Naive thymus-derived CD4-positive, alpha-beta T cell (primary cell): ENCODE measurements at regions not wholly inside any gene's neighbourhood (a gene's known extent, or its start where the extent isn't known, plus 50 kb on each side); places are given as distances from the start of the nearest gene placed in this dataset.

Experiments used
- ATAC-seq: fragments of 150-1000 bp; cut with Tn5 transposase; 2 replicates; pipeline ENCODE4 v1.10.0; 2021; ENCODE audit warnings: mild to moderate bottlenecking, moderate library complexity
- CTCF ChIA-PET: fragments of 350-600 bp; sonication (Branson Sonifier 250); formaldehyde crosslinking; loops from one replicate; lab custom pipeline; 2021; ENCODE audit warnings: antibody characterized with exemption; lab: Charles Lee
- POLR2A ChIA-PET: fragments of 350-600 bp; sonication (Branson Sonifier 250); formaldehyde crosslinking; loops from one replicate; lab custom pipeline; 2021; ENCODE audit warnings: antibody characterized with exemption, inconsistent platforms; lab: Charles Lee
- DNase-seq, 9 donors: peaks; one replicate each; pipeline versions ENCODE4 v3.0.0 to v3.0.0-alpha.2; 2020 to 2022; ENCODE audit warnings: mixed read lengths in 1 of 9
- H3K27ac ChIP-seq: one replicate; pipeline ENCODE4 v1.7.0; 2013; ENCODE audit warnings: mild to moderate bottlenecking, low read depth, low read length, moderate library complexity
- H3K27me3 ChIP-seq, 2 donors: one replicate each; pipeline ENCODE4 v1.7.0; 2013; ENCODE audit warnings: low read length in 2 of 2, mild to moderate bottlenecking in 2 of 2, moderate library complexity in 2 of 2; ENCODE audit not compliant: control insufficient read depth in 2 of 2, insufficient read depth in 2 of 2
- H3K36me3 ChIP-seq, 3 experiments: 1 replicate in 2 of 3; 2 replicates in 1 of 3; pipeline ENCODE4 v1.7.0; 2013; ENCODE audit warnings: low read length in 3 of 3, mild to moderate bottlenecking in 3 of 3, moderate library complexity in 1 of 3; ENCODE audit not compliant: insufficient read depth in 3 of 3, control insufficient read depth in 2 of 3
- H3K4me1 ChIP-seq, 2 donors: one replicate each; pipeline ENCODE4 v1.7.0; 2013; ENCODE audit warnings: low read length in 2 of 2, mild to moderate bottlenecking in 2 of 2, moderate library complexity in 1 of 2; ENCODE audit not compliant: control insufficient read depth in 2 of 2, insufficient read depth in 2 of 2
- H3K4me3 ChIP-seq: 2 replicates; pipeline ENCODE4 v1.7.0; 2013; ENCODE audit warnings: mild to moderate bottlenecking, low read length
- H3K9me3 ChIP-seq, 3 experiments: 1 replicate in 2 of 3; 2 replicates in 1 of 3; pipeline ENCODE4 v1.7.0; 2013; ENCODE audit warnings: low read length in 3 of 3; ENCODE audit not compliant: control insufficient read depth in 2 of 3
- H3K27ac Mint-ChIP-seq, 9 donors: one replicate each; pipeline ENCODE4 v1.8.0; 2020 to 2022; ENCODE audit warnings: mixed read lengths in 9 of 9, mild to moderate bottlenecking in 8 of 9, moderate library complexity in 5 of 9, inconsistent platforms in 2 of 9
- H3K27me3 Mint-ChIP-seq, 5 donors: one replicate each; pipeline ENCODE4 v1.8.0; 2021 to 2022; ENCODE audit warnings: mixed read lengths in 5 of 5, mild to moderate bottlenecking in 1 of 5
- H3K36me3 Mint-ChIP-seq, 5 donors: one replicate each; pipeline ENCODE4 v1.8.0; 2020 to 2022; ENCODE audit warnings: mixed read lengths in 5 of 5, mild to moderate bottlenecking in 3 of 5, inconsistent platforms in 1 of 5
- H3K4me1 Mint-ChIP-seq, 7 donors: one replicate each; pipeline ENCODE4 v1.8.0; 2020 to 2022; ENCODE audit warnings: mixed read lengths in 7 of 7, mild to moderate bottlenecking in 3 of 7, inconsistent platforms in 1 of 7
- H3K4me3 Mint-ChIP-seq, 10 donors: one replicate each; pipeline ENCODE4 v1.8.0; 2020 to 2022; ENCODE audit warnings: mild to moderate bottlenecking in 10 of 10, mixed read lengths in 10 of 10, moderate library complexity in 6 of 10, inconsistent platforms in 2 of 10
- H3K9me3 Mint-ChIP-seq, 11 donors: one replicate each; pipeline ENCODE4 v1.8.0; 2020 to 2022; ENCODE audit warnings: mixed read lengths in 11 of 11, mild to moderate bottlenecking in 4 of 11, inconsistent platforms in 1 of 11, moderate library complexity in 1 of 11
- intact Hi-C, 2 donors: fragments of 100-400 bp; cut with micrococcal nuclease; formaldehyde crosslinking; loops; one replicate each; pipeline ENCODE4 v1.15.1; 2023

- no peaks in the 10 kb centered on the region for H3K4me1 ChIP-seq
- intact Hi-C loops: no loop called here
- no peaks in the 10 kb centered on the region for H3K9me3 ChIP-seq
- Mint-ChIP-seq H3K27me3 (peaks cover 5 to 47% (median 34%) of the 10 kb centered on the region in 5 donors), H3K9me3 (peaks cover 0 to 12% (median 1%) of the 10 kb centered on the region in 11 donors), H3K4me3 (no peak overlapping the region), H3K36me3 (peaks cover 0 to 6% (median 0%) of the 10 kb centered on the region in 5 donors), H3K27ac (no peak overlapping the region), H3K4me1 (no peaks in the 10 kb centered on the region)
- H3K27me3 ChIP-seq: no peaks in the 10 kb centered on the region
- no peak overlapping the region for H3K27ac ChIP-seq
- H3K4me3 ChIP-seq: no peak overlapping the region
- CTCF ChIA-PET: no interaction called here
- no peaks in the 10 kb centered on the region for H3K36me3 ChIP-seq
- POLR2A ChIA-PET: no interaction called here
- no peak for DNase-seq
- ATAC-seq: no peak
Measured at GRCh38 chr21:41638201-41638790, 128.6 kb downstream of the RIPK4 start.

- no peak overlapping the region for H3K4me3 Mint-ChIP-seq
- H3K27me3 ChIP-seq: no peaks in the 10 kb centered on the region
- peaks cover 0 to 6% (median 0%) of the 10 kb centered on the region in 5 donors for H3K36me3 Mint-ChIP-seq
- H3K4me1 ChIP-seq: no peaks in the 10 kb centered on the region
- no peaks in the 10 kb centered on the region for H3K9me3 ChIP-seq
- H3K27ac ChIP-seq: no peak overlapping the region
- peaks cover 0 to 12% (median 1%) of the 10 kb centered on the region in 11 donors for H3K9me3 Mint-ChIP-seq
- H3K4me3 ChIP-seq: no peak overlapping the region
- H3K4me1 Mint-ChIP-seq: no peaks in the 10 kb centered on the region
- H3K36me3 ChIP-seq: no peaks in the 10 kb centered on the region
- no peak overlapping the region for H3K27ac Mint-ChIP-seq
- peaks cover 5 to 40% (median 23%) of the 10 kb centered on the region in 5 donors for H3K27me3 Mint-ChIP-seq
- ChIA-PET POLR2A (no interaction called here), CTCF (no interaction called here)
- DNase-seq: no peak
- ATAC-seq: no peak
- intact Hi-C loops: no loop called here
Measured at GRCh38 chr21:41636636-41637630, 129.0 kb upstream of the TMPRSS2 start.

GRCh38 chr21:41635874-41636273 lies 127.9 kb upstream of the TMPRSS2 start:
- Histone ChIP-seq H3K4me1 (no peaks in the 10 kb centered on the region), H3K4me3 (no peak overlapping the region), H3K36me3 (no peaks in the 10 kb centered on the region), H3K9me3 (no peaks in the 10 kb centered on the region), H3K27ac (no peak overlapping the region), H3K27me3 (no peaks in the 10 kb centered on the region)
- peaks cover 0 to 12% (median 1%) of the 10 kb centered on the region in 11 donors for H3K9me3 Mint-ChIP-seq
- H3K4me1 Mint-ChIP-seq: no peaks in the 10 kb centered on the region
- H3K4me3 Mint-ChIP-seq: no peak overlapping the region
- POLR2A ChIA-PET: no interaction called here
- H3K27me3 Mint-ChIP-seq: peaks cover 0 to 37% (median 20%) of the 10 kb centered on the region in 5 donors
- no peak for ATAC-seq
- peaks cover 0 to 6% (median 0%) of the 10 kb centered on the region in 5 donors for H3K36me3 Mint-ChIP-seq
- intact Hi-C loops: no loop called here
- no peak overlapping the region for H3K27ac Mint-ChIP-seq
- DNase-seq: no peak
- CTCF ChIA-PET: no interaction called here

- Histone ChIP-seq H3K4me3 (no peak overlapping the region), H3K4me1 (no peaks in the 10 kb centered on the region), H3K36me3 (no peaks in the 10 kb centered on the region), H3K9me3 (no peaks in the 10 kb centered on the region), H3K27me3 (no peaks in the 10 kb centered on the region), H3K27ac (no peak overlapping the region)
- intact Hi-C loops: no loop called here
- DNase-seq: no peak
- ChIA-PET POLR2A (no interaction called here), CTCF (no interaction called here)
- Mint-ChIP-seq H3K36me3 (peaks cover 0 to 6% (median 0%) of the 10 kb centered on the region in 5 donors), H3K4me3 (no peak overlapping the region), H3K4me1 (no peaks in the 10 kb centered on the region), H3K27ac (no peak overlapping the region), H3K27me3 (peaks cover 0 to 35% (median 18%) of the 10 kb centered on the region in 5 donors), H3K9me3 (peaks cover 0 to 12% (median 1%) of the 10 kb centered on the region in 11 donors)
- no peak for ATAC-seq
Measured at GRCh38 chr21:41634858-41635257, 126.9 kb upstream of the TMPRSS2 start.

- CTCF ChIA-PET: no interaction called here
- ATAC-seq: no peak
- peaks cover 0 to 12% (median 1%) of the 10 kb centered on the region in 11 donors for H3K9me3 Mint-ChIP-seq
Measured at GRCh38 chr21:41634211-41634694, 126.3 kb upstream of the TMPRSS2 start.

GRCh38 chr21:41633627-41634026 lies 125.7 kb upstream of the TMPRSS2 start:
- H3K9me3 Mint-ChIP-seq: peaks cover 0 to 12% (median 2%) of the 10 kb centered on the region in 11 donors
- peaks cover 3 to 40% (median 8%) of the 10 kb centered on the region in 5 donors for H3K27me3 Mint-ChIP-seq
- peaks cover 0 to 6% (median 0%) of the 10 kb centered on the region in 5 donors for H3K36me3 Mint-ChIP-seq

More at GRCh38 chr21:41634211-41634694, 126.3 kb upstream of the TMPRSS2 start:
- Mint-ChIP-seq H3K27ac (no peak overlapping the region), H3K27me3 (peaks cover 0 to 35% (median 12%) of the 10 kb centered on the region in 5 donors), H3K36me3 (peaks cover 0 to 6% (median 0%) of the 10 kb centered on the region in 5 donors), H3K4me3 (no peak overlapping the region), H3K4me1 (no peaks in the 10 kb centered on the region)
- H3K4me3 ChIP-seq: no peak overlapping the region
- H3K36me3 ChIP-seq: no peaks in the 10 kb centered on the region
- no peaks in the 10 kb centered on the region for H3K4me1 ChIP-seq
- intact Hi-C loops: no loop called here
- DNase-seq: no peak
- no peaks in the 10 kb centered on the region for H3K9me3 ChIP-seq
- POLR2A ChIA-PET: no interaction called here
- H3K27me3 ChIP-seq: no peaks in the 10 kb centered on the region
- H3K27ac ChIP-seq: no peak overlapping the region

More at GRCh38 chr21:41633627-41634026, 125.7 kb upstream of the TMPRSS2 start:
- no peak for DNase-seq
- Histone ChIP-seq H3K4me3 (no peak overlapping the region), H3K36me3 (no peaks in the 10 kb centered on the region), H3K27ac (no peak overlapping the region), H3K4me1 (no peaks in the 10 kb centered on the region), H3K9me3 (no peaks in the 10 kb centered on the region), H3K27me3 (no peaks in the 10 kb centered on the region)
- H3K27ac Mint-ChIP-seq: no peak overlapping the region
- ChIA-PET CTCF (no interaction called here), POLR2A (no interaction called here)
- H3K4me3 Mint-ChIP-seq: no peak overlapping the region
- H3K4me1 Mint-ChIP-seq: no peaks in the 10 kb centered on the region
- ATAC-seq: no peak
- intact Hi-C loops: no loop called here
